ENCODE measurements at regions not wholly inside any gene's neighbourhood (a gene's known extent, or its start where the extent isn't known, plus 50 kb on each side); places are given as distances from the start of the nearest gene placed in this dataset.

DNA sequence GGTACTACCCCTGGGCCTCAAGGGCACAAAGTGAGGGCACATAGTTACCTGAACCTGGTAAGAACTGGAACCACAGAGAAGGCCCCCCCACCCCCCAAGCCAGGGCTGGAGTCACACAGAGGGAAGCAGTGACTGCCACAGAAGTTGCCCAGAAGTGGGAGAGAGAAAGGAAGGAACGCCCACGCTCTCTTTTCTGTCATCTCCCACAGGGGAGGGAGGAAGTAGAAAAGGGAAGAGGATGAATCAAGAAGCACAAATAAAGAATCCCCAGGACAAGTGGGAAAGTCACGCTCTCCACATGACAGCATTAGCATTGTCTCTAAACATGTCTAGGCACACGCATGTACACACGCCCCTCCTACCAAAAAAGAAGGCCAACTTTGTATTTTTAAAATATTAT lies 114.7 kb upstream of the FRMD4B start:
- TF ChIP-seq, protein P1, sequence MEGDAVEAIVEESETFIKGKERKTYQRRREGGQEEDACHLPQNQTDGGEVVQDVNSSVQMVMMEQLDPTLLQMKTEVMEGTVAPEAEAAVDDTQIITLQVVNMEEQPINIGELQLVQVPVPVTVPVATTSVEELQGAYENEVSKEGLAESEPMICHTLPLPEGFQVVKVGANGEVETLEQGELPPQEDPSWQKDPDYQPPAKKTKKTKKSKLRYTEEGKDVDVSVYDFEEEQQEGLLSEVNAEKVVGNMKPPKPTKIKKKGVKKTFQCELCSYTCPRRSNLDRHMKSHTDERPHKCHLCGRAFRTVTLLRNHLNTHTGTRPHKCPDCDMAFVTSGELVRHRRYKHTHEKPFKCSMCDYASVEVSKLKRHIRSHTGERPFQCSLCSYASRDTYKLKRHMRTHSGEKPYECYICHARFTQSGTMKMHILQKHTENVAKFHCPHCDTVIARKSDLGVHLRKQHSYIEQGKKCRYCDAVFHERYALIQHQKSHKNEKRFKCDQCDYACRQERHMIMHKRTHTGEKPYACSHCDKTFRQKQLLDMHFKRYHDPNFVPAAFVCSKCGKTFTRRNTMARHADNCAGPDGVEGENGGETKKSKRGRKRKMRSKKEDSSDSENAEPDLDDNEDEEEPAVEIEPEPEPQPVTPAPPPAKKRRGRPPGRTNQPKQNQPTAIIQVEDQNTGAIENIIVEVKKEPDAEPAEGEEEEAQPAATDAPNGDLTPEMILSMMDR (IDR thresholded peaks at IDR 0.05; ENCODE audit: insufficient read depth, low read length): no peak
- no peak overlapping the region for H3K4me3 ChIP-seq (ENCODE audit: low read depth, low read length)
- no peak for DNase-seq (ENCODE audit: low read depth)

DNA sequence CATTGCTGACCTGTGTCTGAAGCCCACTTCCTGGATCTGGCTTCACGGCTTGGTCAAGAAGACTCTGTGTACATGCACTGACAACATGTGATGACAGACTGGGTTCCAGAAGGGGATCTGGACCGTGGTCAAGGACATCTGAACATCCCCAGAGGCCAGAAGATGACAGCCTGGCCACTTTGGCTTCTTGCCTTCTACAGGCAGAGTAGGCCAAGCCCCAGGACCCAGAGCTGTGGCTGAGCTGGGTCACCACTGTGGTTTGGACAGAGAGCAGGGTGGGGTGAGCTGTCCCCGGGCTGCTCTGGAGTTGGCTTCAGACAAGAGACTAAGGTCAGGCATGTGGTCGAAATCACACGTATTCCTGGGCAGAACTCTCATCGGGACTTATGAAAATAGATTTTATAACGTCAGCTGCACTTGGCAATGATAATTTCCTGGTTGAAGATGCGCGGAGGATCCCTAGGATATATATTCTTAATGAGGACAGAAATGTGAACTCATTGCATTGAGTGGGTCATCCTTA lies 114.1 kb upstream of the FRMD4B start:
- DNase-seq (ENCODE audit: low read depth): peak; percentile 44
- TF ChIP-seq, protein P1 (IDR thresholded peaks at IDR 0.05; ENCODE audit: insufficient read depth, low read length): no peak

DNA sequence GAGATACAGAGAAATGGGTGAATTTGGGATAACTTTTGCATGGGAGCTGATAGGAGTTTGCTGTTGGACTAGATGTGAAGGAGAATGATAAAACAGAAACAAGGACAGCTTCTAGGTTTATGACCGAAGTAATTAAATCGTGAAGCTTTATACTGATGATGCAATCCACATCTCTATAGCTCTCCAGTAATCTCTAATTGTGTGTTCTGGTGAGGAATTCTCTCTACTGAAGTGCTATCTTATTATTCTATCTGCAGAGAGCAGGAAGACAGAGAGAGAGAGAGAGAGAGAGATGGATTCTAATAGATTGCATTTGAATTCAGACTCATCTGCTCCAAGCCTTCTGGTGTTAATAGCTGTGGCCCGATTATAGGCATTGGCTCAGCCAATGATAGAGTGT lies 113.5 kb upstream of the FRMD4B start:
- no peak overlapping the region for H3K4me3 ChIP-seq (ENCODE audit: low read depth, low read length)
- no peak for DNase-seq (ENCODE audit: low read depth)
- TF ChIP-seq, protein P1 (IDR thresholded peaks at IDR 0.05; ENCODE audit: insufficient read depth, low read length): no peak

More for the DNA sequence above, 114.1 kb upstream of the FRMD4B start:
- no peak overlapping the region for H3K4me3 ChIP-seq (ENCODE audit: low read depth, low read length)

DNA sequence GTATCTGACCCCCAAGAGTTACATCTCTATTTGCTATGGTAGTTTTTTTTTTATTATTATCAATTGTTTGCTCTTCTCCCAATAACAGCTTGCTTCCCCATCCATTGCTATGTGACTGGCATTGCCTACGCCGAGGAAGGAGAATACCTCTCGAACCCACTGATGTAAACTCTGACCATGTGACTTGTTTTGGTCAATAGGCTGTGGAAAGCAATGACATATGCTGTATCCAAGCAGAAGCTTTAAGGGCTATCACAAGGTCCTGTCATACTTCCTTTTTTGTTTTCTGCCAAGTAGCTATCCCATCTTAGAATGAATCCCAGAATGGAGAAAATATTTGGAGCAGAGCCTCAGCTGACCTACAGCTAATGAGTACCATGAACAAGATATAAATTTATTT lies 111.0 kb upstream of the FRMD4B start:
- DNase-seq (ENCODE audit: low read depth): no peak
- H3K4me3 ChIP-seq (ENCODE audit: low read depth, low read length): no peak overlapping the region
- TF ChIP-seq, protein P1 (IDR thresholded peaks at IDR 0.05; ENCODE audit: insufficient read depth, low read length): no peak

DNA sequence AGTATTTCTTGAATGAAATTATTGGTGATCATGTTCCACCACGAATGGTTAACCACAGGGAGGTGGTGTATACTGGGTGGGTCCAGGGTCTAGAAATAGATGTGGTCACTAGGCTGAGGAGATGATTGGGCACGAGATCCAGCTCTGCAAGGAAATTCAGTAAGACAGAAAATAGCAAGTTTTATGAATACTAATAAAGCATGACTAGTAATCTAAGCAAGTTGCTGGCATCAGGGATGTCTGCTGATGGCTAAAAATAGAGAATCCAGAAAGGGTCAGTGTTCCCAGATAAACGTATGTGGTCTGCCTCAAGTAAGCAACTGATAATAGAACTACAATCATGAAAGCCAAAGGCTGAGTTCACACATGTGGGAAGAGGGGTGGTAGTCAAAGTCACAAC lies 108.3 kb upstream of the FRMD4B start:
- peak; percentile 45 for DNase-seq (ENCODE audit: low read depth)
- no peak overlapping the region for H3K4me3 ChIP-seq (ENCODE audit: low read depth, low read length)
- TF ChIP-seq, protein P1 (IDR thresholded peaks at IDR 0.05; ENCODE audit: insufficient read depth, low read length): no peak

DNA sequence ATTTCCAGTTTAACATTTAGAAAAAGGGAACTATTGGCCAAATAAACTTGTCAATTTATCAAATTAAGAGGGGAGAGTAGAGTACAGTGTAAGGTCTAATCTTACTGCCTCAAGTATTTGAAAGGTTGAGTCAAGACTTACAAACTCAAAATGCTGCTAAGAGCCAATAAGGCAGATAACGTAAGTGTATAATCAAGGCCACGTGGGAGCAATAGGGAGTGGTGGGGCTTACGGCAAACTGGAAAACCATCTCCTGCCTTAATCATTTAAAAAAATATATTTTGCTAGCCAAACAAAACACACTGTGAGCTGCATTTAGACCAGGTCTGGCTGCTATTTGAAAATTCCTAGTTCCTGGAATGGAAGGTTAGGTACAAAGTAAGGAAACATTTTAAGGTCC lies 107.3 kb upstream of the FRMD4B start:
- TF ChIP-seq, protein P1 (IDR thresholded peaks at IDR 0.05; ENCODE audit: insufficient read depth, low read length): no peak
- peak; percentile 63 for DNase-seq (ENCODE audit: low read depth)
- H3K4me3 ChIP-seq (ENCODE audit: low read depth, low read length): no peak overlapping the region

DNA sequence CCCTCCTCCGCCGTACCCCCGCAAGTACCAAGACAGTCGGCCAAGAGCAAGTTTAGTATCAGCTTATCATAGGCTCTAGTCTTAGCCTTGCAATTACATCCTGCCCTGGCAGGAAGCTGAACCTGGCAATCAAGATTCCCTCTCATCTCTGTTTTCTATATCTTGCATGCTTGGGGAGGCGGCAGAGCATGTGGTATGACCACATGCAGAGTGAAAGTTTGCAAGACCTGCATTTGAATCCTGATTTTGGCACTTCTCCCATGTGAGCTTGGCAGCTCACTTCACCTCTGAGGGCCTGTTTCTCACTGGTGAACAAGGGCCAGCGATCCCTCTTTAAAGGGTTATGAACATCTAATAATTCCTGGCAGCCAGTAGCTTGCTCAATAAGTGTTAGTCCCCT lies 106.1 kb upstream of the FRMD4B start:
- no peak for DNase-seq (ENCODE audit: low read depth)
- H3K4me3 ChIP-seq (ENCODE audit: low read depth, low read length): no peak overlapping the region
- TF ChIP-seq, protein P1 (IDR thresholded peaks at IDR 0.05; ENCODE audit: insufficient read depth, low read length): no peak

Data from fibroblast of the aortic adventitia (primary cell).